ENCODE measurements at regions not wholly inside any gene's neighbourhood (a gene's known extent, or its start where the extent isn't known, plus 50 kb on each side); places are given as distances from the start of the nearest gene placed in this dataset.

- Histone ChIP-seq H3K4me2 (ENCODE audit: low read depth, low read length) (no peak overlapping the region), H3K27ac (ENCODE audit: extremely low read length, insufficient read depth, low read length) (no peak overlapping the region), H3K79me2 (ENCODE audit: insufficient read depth, low read length) (no peaks in the 10 kb centered on the region), H3K27me3 (ENCODE audit: control insufficient read depth in 1 of 2, insufficient read depth in 2 of 2, low read length in 2 of 2) (no peaks in the 10 kb centered on the region; a peak in 1 of 5 replicates), H2AFZ (ENCODE audit: low read length) (no peak overlapping the region), H3K4me1 (ENCODE audit: insufficient read depth, low read length) (no peaks in the 10 kb centered on the region), H3K9ac (ENCODE audit: insufficient read depth, low read depth, low read length) (no peak overlapping the region), H3K36me3 (replicated peaks in 1 of 2; ENCODE audit: control insufficient read depth in 1 of 2, insufficient read depth in 2 of 2, low read length in 2 of 2) (no peaks in the 10 kb centered on the region), H3K4me3 (replicated peaks in 1 of 3; ENCODE audit: insufficient read depth in 1 of 3, low read depth in 2 of 3, low read length in 3 of 3) (no peak overlapping the region), H4K20me1 (ENCODE audit: insufficient read depth, low read length) (no peaks in the 10 kb centered on the region), H3K9me3 (ENCODE audit: low read length) (no peaks in the 10 kb centered on the region)
- POLR2A ChIA-PET: no interaction called here
- TF ChIP-seq ZNF562 (CRISPR knock-in tag; IDR thresholded peaks at IDR 0.05; ENCODE audit: borderline replicate concordance): no peak
- no peak for TF ChIP-seq FOXK2 (IDR thresholded peaks at IDR 0.05)
- TF ChIP-seq RBAK (CRISPR knock-in tag; IDR thresholded peaks at IDR 0.05): no peak
- intact Hi-C loops (cut with micrococcal nuclease; ENCODE audit: unreplicated experiment): no loop called here
- CTCF ChIA-PET (ENCODE audit: low intra/inter-chr PET ratio, low total read pairs): no interaction called here
- WGBS (ENCODE audit: low lambda C conversion rate): 1% methylated on average over 5 of the region's 5 CpGs
- ATAC-seq: no peak
- BruUV-seq (replicated peaks): no TSS peak
- DNase-seq (ENCODE audit: low spot score): no peak
- FAIRE-seq: no peak
- in situ Hi-C loops (cut with HindIII; ENCODE audit: extremely low pct_ligation_motif_present, low pct_unique_long_range_greater_than_20kb): no loop called here
Measured at GRCh38 chr14:86955771-86956354, 1037.1 kb downstream of the GALC start.

- ATAC-seq (no peak), DNase-seq (ENCODE audit: low spot score) (no peak), FAIRE-seq (no peak)
- no peak overlapping the region for H3K9ac ChIP-seq (ENCODE audit: insufficient read depth, low read depth, low read length)
- H3K4me1 ChIP-seq (ENCODE audit: insufficient read depth, low read length): no peaks in the 10 kb centered on the region
- BruUV-seq (replicated peaks): no TSS peak
- ChIA-PET POLR2A (no interaction called here), CTCF (ENCODE audit: low intra/inter-chr PET ratio, low total read pairs) (no interaction called here)
- no peaks in the 10 kb centered on the region; a peak in 1 of 5 replicates for H3K27me3 ChIP-seq (ENCODE audit: control insufficient read depth in 1 of 2, insufficient read depth in 2 of 2, low read length in 2 of 2)
- no peaks in the 10 kb centered on the region for H4K20me1 ChIP-seq (ENCODE audit: insufficient read depth, low read length)
- H2AFZ ChIP-seq (ENCODE audit: low read length): no peak overlapping the region
- no peaks in the 10 kb centered on the region for H3K36me3 ChIP-seq (replicated peaks in 1 of 2; ENCODE audit: control insufficient read depth in 1 of 2, insufficient read depth in 2 of 2, low read length in 2 of 2)
- H3K4me3 ChIP-seq (replicated peaks in 1 of 3; ENCODE audit: insufficient read depth in 1 of 3, low read depth in 2 of 3, low read length in 3 of 3): no peak overlapping the region
- H3K4me2 ChIP-seq (ENCODE audit: low read depth, low read length): no peak overlapping the region
- no peak overlapping the region for H3K27ac ChIP-seq (ENCODE audit: extremely low read length, insufficient read depth, low read length)
- H3K79me2 ChIP-seq (ENCODE audit: insufficient read depth, low read length): no peaks in the 10 kb centered on the region
- 0% methylated on average over 1 of the region's 1 CpG for WGBS (ENCODE audit: low lambda C conversion rate)
- TF ChIP-seq SIN3A (IDR thresholded peaks at IDR 0.05; ENCODE audit: borderline replicate concordance, low read depth, low read length): no peak
- TF ChIP-seq SUZ12 (IDR thresholded peaks at IDR 0.05; ENCODE audit: low read depth, low read length): no peak
- no peak for TF ChIP-seq SIN3B (IDR thresholded peaks at IDR 0.05; ENCODE audit: low read length)
- intact Hi-C loops (cut with micrococcal nuclease; ENCODE audit: unreplicated experiment): no loop called here
- in situ Hi-C loops (cut with HindIII; ENCODE audit: extremely low pct_ligation_motif_present, low pct_unique_long_range_greater_than_20kb): no loop called here
- H3K9me3 ChIP-seq (ENCODE audit: low read length): no peaks in the 10 kb centered on the region
Measured at GRCh38 chr14:86954623-86955022, 1038.4 kb downstream of the GALC start.
